Vagina (tissue), 2 donors: ENCODE measurements at regions not wholly inside any gene's neighbourhood (a gene's known extent, or its start where the extent isn't known, plus 50 kb on each side); places are given as distances from the start of the nearest gene placed in this dataset.

Source experiments
- CTCF ChIP-seq, 3 experiments: fragments of 450-650 bp in 2 of 3; fragments of 200-600 bp in 1 of 3; sonication (generic) in 1 of 3; IDR thresholded peaks; one replicate each; pipeline ENCODE4 v1.5.1; 2017 to 2019; ENCODE audit warnings: antibody characterized with exemption in 3 of 3, mild to moderate bottlenecking in 2 of 3, moderate library complexity in 2 of 3
- POLR2A ChIP-seq, 2 donors: fragments of 450-650 bp; IDR thresholded peaks; one replicate each; pipeline ENCODE4 v1.6.1; 2017; ENCODE audit warnings: antibody characterized with exemption in 2 of 2, mild to moderate bottlenecking in 2 of 2, moderate library complexity in 2 of 2
- POLR2AphosphoS5 ChIP-seq, 2 donors: sonication (generic); formaldehyde crosslinking; IDR thresholded peaks; one replicate each; pipeline ENCODE4 v1.9.0; 2017; ENCODE audit warnings: antibody characterized with exemption in 2 of 2, mild to moderate bottlenecking in 2 of 2, low read depth in 1 of 2; ENCODE audit not compliant: insufficient read depth in 1 of 2

GRCh38 chr21:22728091-22728490 is 1729.9 kb downstream of the NCAM2 start:
- no peak for TF ChIP-seq CTCF (IDR thresholded peaks at IDR 0.05)
- TF ChIP-seq POLR2AphosphoS5 (IDR thresholded peaks at IDR 0.05; ENCODE audit: insufficient read depth in 1 of 2, low read depth in 1 of 2): no peak
- TF ChIP-seq POLR2A (IDR thresholded peaks at IDR 0.05): no peak
